ENCODE measurements at regions not wholly inside any gene's neighbourhood (a gene's known extent, or its start where the extent isn't known, plus 50 kb on each side); places are given as distances from the start of the nearest gene placed in this dataset.

GRCh38 chr3:153960458-153961074, 160.6 kb upstream of the ARHGEF26 start (continued):
- no peak for TF ChIP-seq TCF7L2 (IDR thresholded peaks at IDR 0.05; ENCODE audit: borderline replicate concordance, low read depth, low read length)
- no peak for TF ChIP-seq ZFP41 (tag by site-specific recombination; IDR thresholded peaks at IDR 0.05; ENCODE audit: borderline replicate concordance)
- no peak for TF ChIP-seq ZNF585B (tag by site-specific recombination; IDR thresholded peaks at IDR 0.05)
- TF ChIP-seq GLIS2 (tag by site-specific recombination; IDR thresholded peaks at IDR 0.05) = no peak
- TF ChIP-seq ZNF121 (tag by site-specific recombination; IDR thresholded peaks at IDR 0.05) = no peak

DNA sequence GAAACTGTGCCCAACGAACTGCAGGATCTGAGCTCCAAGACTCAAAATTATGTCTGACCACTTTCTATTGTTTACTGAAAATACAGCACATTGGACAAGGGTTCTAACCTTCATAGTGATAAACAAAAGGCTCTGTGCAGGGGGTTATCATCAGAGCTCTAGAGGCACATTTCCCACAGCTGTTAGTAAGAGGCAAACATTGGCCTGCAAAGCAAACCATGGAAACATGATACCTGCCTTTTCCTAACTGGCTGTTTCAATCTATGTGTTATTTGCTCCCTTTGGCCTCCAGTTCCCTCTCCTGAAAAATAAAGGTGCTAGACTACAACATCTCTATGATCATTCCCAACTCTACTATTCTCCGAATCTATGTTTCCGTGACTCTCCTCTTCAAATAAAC, 159.7 kb upstream of the ARHGEF26 start:
- CTCF ChIA-PET = interaction anchor here (0.6 kb wide), 1 partner anchor 1845 kb away, joined by 3 read pairs; the partner anchor contains the start of gene C3orf33
- TF ChIP-seq ZNF558 (tag by site-specific recombination; IDR thresholded peaks at IDR 0.05) (no peak), ZNF214 (tag by site-specific recombination; IDR thresholded peaks at IDR 0.05; ENCODE audit: borderline replicate concordance) (no peak), SETDB1 (IDR thresholded peaks at IDR 0.05; ENCODE audit: insufficient read length, low read length) (peak; percentile 16), TRIM28 (IDR thresholded peaks at IDR 0.05; ENCODE audit: borderline replicate concordance, low read length) (0 out of 2 replicates have a peak, but pooled peaks have one; percentile 29)
- POLR2A ChIA-PET = no interaction called here

GRCh38 chr3:153963012-153963411, 158.2 kb upstream of the ARHGEF26 start:
- ChIA-PET POLR2A (no interaction called here), CTCF (no interaction called here)
- H3K27ac ChIP-seq (ENCODE audit: extremely low read depth, low read depth, low read length) = no peak overlapping the region
- H3K4me1 ChIP-seq (ENCODE audit: control insufficient read depth, insufficient read depth, low read length) = no peaks in the 10 kb centered on the region
- no peaks in the 10 kb centered on the region for H3K36me3 ChIP-seq (ENCODE audit: control insufficient read depth in 2 of 2, insufficient read depth in 1 of 2, low read length in 2 of 2)
- H3K9me3 ChIP-seq (ENCODE audit: control insufficient read depth, insufficient read depth, low read depth, low read length) = no peaks in the 10 kb centered on the region
- TF ChIP-seq, protein P1, sequence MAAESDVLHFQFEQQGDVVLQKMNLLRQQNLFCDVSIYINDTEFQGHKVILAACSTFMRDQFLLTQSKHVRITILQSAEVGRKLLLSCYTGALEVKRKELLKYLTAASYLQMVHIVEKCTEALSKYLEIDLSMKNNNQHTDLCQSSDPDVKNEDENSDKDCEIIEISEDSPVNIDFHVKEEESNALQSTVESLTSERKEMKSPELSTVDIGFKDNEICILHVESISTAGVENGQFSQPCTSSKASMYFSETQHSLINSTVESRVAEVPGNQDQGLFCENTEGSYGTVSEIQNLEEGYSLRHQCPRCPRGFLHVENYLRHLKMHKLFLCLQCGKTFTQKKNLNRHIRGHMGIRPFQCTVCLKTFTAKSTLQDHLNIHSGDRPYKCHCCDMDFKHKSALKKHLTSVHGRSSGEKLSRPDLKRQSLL (tag by site-specific recombination; IDR thresholded peaks at IDR 0.05) = no peak
- TF ChIP-seq ZNF2 (tag by site-specific recombination; IDR thresholded peaks at IDR 0.05) (no peak), KLF8 (tag by site-specific recombination; IDR thresholded peaks at IDR 0.05) (no peak), ZNF707 (tag by site-specific recombination; IDR thresholded peaks at IDR 0.05) (no peak), ZNF561 (tag by site-specific recombination; IDR thresholded peaks at IDR 0.05; ENCODE audit: borderline replicate concordance) (no peak), ZFP69B (tag by site-specific recombination; IDR thresholded peaks at IDR 0.05) (no peak), EGR2 (tag by site-specific recombination; IDR thresholded peaks at IDR 0.05; ENCODE audit: low read depth) (no peak)
- TF ChIP-seq, protein P2, sequence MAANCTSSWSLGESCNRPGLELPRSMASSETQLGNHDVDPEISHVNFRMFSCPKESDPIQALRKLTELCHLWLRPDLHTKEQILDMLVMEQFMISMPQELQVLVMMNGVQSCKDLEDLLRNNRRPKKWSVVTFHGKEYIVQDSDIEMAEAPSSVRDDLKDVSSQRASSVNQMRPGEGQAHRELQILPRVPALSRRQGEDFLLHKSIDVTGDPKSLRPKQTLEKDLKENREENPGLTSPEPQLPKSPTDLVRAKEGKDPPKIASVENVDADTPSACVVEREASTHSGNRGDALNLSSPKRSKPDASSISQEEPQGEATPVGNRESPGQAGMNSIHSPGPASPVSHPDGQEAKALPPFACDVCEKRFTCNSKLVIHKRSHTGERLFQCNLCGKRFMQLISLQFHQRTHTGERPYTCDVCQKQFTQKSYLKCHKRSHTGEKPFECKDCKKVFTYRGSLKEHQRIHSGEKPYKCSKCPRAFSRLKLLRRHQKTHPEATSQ (tag by site-specific recombination; IDR thresholded peaks at IDR 0.05) = no peak
- H3K4me3 ChIP-seq (ENCODE audit: low read depth, low read length) = no peak overlapping the region

More for the DNA sequence above, 159.7 kb upstream of the ARHGEF26 start:
- H3K9me3 ChIP-seq (ENCODE audit: control insufficient read depth, insufficient read depth, low read depth, low read length) = no peaks in the 10 kb centered on the region
- H3K4me3 ChIP-seq (ENCODE audit: low read depth, low read length) = no peak overlapping the region
- no peaks in the 10 kb centered on the region for H3K4me1 ChIP-seq (ENCODE audit: control insufficient read depth, insufficient read depth, low read length)
- H3K27ac ChIP-seq (ENCODE audit: extremely low read depth, low read depth, low read length) = no peak overlapping the region
- no peaks in the 10 kb centered on the region for H3K36me3 ChIP-seq (ENCODE audit: control insufficient read depth in 2 of 2, insufficient read depth in 1 of 2, low read length in 2 of 2)

GRCh38 chr3:153967260-153967659, 153.9 kb upstream of the ARHGEF26 start:
- no peaks in the 10 kb centered on the region for H3K9me3 ChIP-seq (ENCODE audit: control insufficient read depth, insufficient read depth, low read depth, low read length)
- CTCF ChIA-PET = no interaction called here

More at GRCh38 chr3:153967260-153967659, 153.9 kb upstream of the ARHGEF26 start:
- no peak overlapping the region for H3K4me3 ChIP-seq (ENCODE audit: low read depth, low read length)
- H3K27ac ChIP-seq (ENCODE audit: extremely low read depth, low read depth, low read length) = no peak overlapping the region
- TF ChIP-seq ZSCAN16 (tag by site-specific recombination; IDR thresholded peaks at IDR 0.05) (no peak), ZNF433 (tag by site-specific recombination; IDR thresholded peaks at IDR 0.05; ENCODE audit: low read depth) (no peak), ZNF146 (tag by site-specific recombination; IDR thresholded peaks at IDR 0.05) (no peak), ZNF138 (tag by site-specific recombination; IDR thresholded peaks at IDR 0.05; ENCODE audit: borderline replicate concordance) (no peak), FEZF1 (tag by site-specific recombination; IDR thresholded peaks at IDR 0.05) (no peak), ZNF664 (tag by site-specific recombination; IDR thresholded peaks at IDR 0.05) (no peak), ZNF239 (tag by site-specific recombination; IDR thresholded peaks at IDR 0.05) (no peak), YY1 (tag by site-specific recombination; IDR thresholded peaks at IDR 0.05) (no peak), BCL11A (tag by site-specific recombination; IDR thresholded peaks at IDR 0.05; ENCODE audit: low read depth) (no peak), ZNF112 (tag by site-specific recombination; IDR thresholded peaks at IDR 0.05) (no peak)
- H3K36me3 ChIP-seq (ENCODE audit: control insufficient read depth in 2 of 2, insufficient read depth in 1 of 2, low read length in 2 of 2) = no peaks in the 10 kb centered on the region
- H3K4me1 ChIP-seq (ENCODE audit: control insufficient read depth, insufficient read depth, low read length) = no peaks in the 10 kb centered on the region
- POLR2A ChIA-PET = no interaction called here

Data from HEK293 (cell line).